ENCODE measurements at regions not wholly inside any gene's neighbourhood (a gene's known extent, or its start where the extent isn't known, plus 50 kb on each side); places are given as distances from the start of the nearest gene placed in this dataset.

DNA sequence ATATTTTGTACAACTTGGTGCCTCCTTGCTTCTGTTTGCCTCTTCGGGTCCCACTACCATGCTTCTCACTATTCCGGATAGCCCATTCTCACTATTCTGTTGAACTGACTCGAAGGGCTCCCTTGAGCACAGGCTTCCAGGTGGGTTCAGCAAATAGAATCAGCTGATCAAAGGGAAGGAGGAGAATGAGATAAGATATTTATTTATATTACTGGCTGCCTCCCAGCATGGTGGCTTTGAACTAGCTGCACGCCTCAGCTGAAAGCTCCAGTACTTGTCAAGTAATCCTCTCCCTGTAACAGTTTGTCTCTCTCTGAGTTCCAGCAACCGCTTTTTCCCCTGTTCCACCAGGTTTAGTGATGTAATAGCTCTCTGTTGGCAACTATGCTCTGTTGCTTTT is 187.8 kb upstream of the HNRNPA3 start:
- Histone ChIP-seq H3K4me1 (ENCODE audit: insufficient read depth, low read length) (no peaks in the 10 kb centered on the region), H3K4me2 (ENCODE audit: low read depth, low read length) (no peak overlapping the region), H4K20me1 (ENCODE audit: insufficient read depth, low read length) (no peaks in the 10 kb centered on the region), H3K9me3 (ENCODE audit: low read length) (no peaks in the 10 kb centered on the region), H2AFZ (ENCODE audit: low read length) (no peak overlapping the region), H3K4me3 (replicated peaks in 1 of 3; ENCODE audit: insufficient read depth in 1 of 3, low read depth in 2 of 3, low read length in 3 of 3) (no peak overlapping the region), H3K36me3 (replicated peaks in 1 of 2; ENCODE audit: control insufficient read depth in 1 of 2, insufficient read depth in 2 of 2, low read length in 2 of 2) (no peaks in the 10 kb centered on the region), H3K9ac (ENCODE audit: insufficient read depth, low read depth, low read length) (no peak overlapping the region), H3K27me3 (ENCODE audit: control insufficient read depth in 1 of 2, insufficient read depth in 2 of 2, low read length in 2 of 2) (peaks cover 2 to 7% of the 10 kb centered on the region in 2 experiments; a peak in 1 of 5 replicates), H3K27ac (ENCODE audit: extremely low read length, insufficient read depth, low read length) (no peak overlapping the region), H3K79me2 (ENCODE audit: insufficient read depth, low read length) (no peaks in the 10 kb centered on the region)
- BruUV-seq (replicated peaks) = no TSS peak
- intact Hi-C loops (cut with micrococcal nuclease; ENCODE audit: unreplicated experiment) = no loop called here
- 2% methylated on average over 5 of the region's 5 CpGs for WGBS (ENCODE audit: low lambda C conversion rate)
- in situ Hi-C loops (cut with HindIII; ENCODE audit: extremely low pct_ligation_motif_present, low pct_unique_long_range_greater_than_20kb) = no loop called here
- FAIRE-seq (no peak), ATAC-seq (no peak), DNase-seq (ENCODE audit: low spot score) (no peak)
- TF ChIP-seq MED13 (CRISPR knock-in tag; IDR thresholded peaks at IDR 0.05) (no peak), HDAC6 (IDR thresholded peaks at IDR 0.05; ENCODE audit: low read depth, low read length) (no peak), TBL1XR1 (IDR thresholded peaks at IDR 0.05; ENCODE audit: borderline replicate concordance, low read length, partially characterized antibody) (no peak), KDM2A (CRISPR knock-in tag; IDR thresholded peaks at IDR 0.05; ENCODE audit: borderline replicate concordance, low read depth) (no peak), SMAD9 (CRISPR knock-in tag; IDR thresholded peaks at IDR 0.05) (no peak), FOXJ3 (CRISPR knock-in tag; IDR thresholded peaks at IDR 0.05; ENCODE audit: borderline replicate concordance) (no peak), POLR2AphosphoS2 (IDR thresholded peaks at IDR 0.05; ENCODE audit: low read depth, low read length) (no peak), JUN (CRISPR knock-in tag; IDR thresholded peaks at IDR 0.05) (no peak), NFATC3 (CRISPR knock-in tag; IDR thresholded peaks at IDR 0.05) (no peak), CENPT (CRISPR knock-in tag; IDR thresholded peaks at IDR 0.05; ENCODE audit: low read depth) (no peak), ZNF33B (CRISPR knock-in tag; IDR thresholded peaks at IDR 0.05) (no peak)
- TF ChIP-seq, protein P1, sequence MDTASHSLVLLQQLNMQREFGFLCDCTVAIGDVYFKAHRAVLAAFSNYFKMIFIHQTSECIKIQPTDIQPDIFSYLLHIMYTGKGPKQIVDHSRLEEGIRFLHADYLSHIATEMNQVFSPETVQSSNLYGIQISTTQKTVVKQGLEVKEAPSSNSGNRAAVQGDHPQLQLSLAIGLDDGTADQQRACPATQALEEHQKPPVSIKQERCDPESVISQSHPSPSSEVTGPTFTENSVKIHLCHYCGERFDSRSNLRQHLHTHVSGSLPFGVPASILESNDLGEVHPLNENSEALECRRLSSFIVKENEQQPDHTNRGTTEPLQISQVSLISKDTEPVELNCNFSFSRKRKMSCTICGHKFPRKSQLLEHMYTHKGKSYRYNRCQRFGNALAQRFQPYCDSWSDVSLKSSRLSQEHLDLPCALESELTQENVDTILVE (CRISPR knock-in tag; IDR thresholded peaks at IDR 0.05) = no peak
- ChIA-PET CTCF (ENCODE audit: low intra/inter-chr PET ratio, low total read pairs) (no interaction called here), POLR2A (no interaction called here)

All from HepG2 (cell line).